ENCODE measurements at regions not wholly inside any gene's neighbourhood (a gene's known extent, or its start where the extent isn't known, plus 50 kb on each side); places are given as distances from the start of the nearest gene placed in this dataset.

GRCh38 chr6:56695702-56696101 lies 53.0 kb upstream of the DST start:
- no peak overlapping the region for H3K27ac ChIP-seq (ENCODE audit: control insufficient read depth, insufficient read depth, low read length)

DNA sequence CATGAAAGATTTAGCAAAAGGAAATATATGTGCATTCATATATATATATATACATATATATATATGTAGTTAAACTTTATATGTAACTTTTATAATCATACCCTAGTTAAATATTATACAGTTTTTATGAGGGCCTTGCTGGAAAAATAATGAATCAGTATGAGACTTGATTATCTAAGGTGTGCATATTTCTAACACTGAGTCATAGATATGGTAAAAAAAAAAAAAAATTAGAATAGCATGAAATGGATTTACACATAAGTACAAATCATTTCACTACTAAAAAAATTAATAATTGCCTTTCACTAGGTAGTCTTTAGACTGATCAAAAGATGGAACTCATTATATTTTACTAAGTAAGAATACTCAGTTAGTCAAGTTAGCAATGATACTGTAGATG lies 51.3 kb upstream of the DST start:
- Histone ChIP-seq H3K4me1 (ENCODE audit: control insufficient read depth, extremely low read depth, insufficient read depth, low read length) (peaks cover 14% of the 10 kb centered on the region), H3K27ac (ENCODE audit: control insufficient read depth, insufficient read depth, low read length) (no peak overlapping the region), H4K20me1 (ENCODE audit: control insufficient read depth, extremely low read depth, insufficient read depth, low read length) (no peaks in the 10 kb centered on the region), H2AFZ (ENCODE audit: control insufficient read depth, low read length) (no peak overlapping the region), H3K4me2 (ENCODE audit: control insufficient read depth, extremely low read depth, insufficient read depth, low read depth, low read length) (no peak overlapping the region), H3K36me3 (ENCODE audit: control insufficient read depth in 2 of 2, extremely low read depth in 1 of 2, insufficient read depth in 2 of 2, low read length in 2 of 2) (peaks cover 0 to 2% of the 10 kb centered on the region in 2 experiments), H3K27me3 (ENCODE audit: control insufficient read depth, extremely low read depth, insufficient read depth, low read length) (no peaks in the 10 kb centered on the region), H3K9ac (ENCODE audit: control insufficient read depth, extremely low read depth, insufficient read depth, low read length) (no peak overlapping the region), H3K79me2 (ENCODE audit: control insufficient read depth, insufficient read depth, low read length) (no peaks in the 10 kb centered on the region), H3K9me1 (ENCODE audit: control insufficient read depth, extremely low read depth, insufficient read depth, low read length) (no peaks in the 10 kb centered on the region), H3K4me3 (ENCODE audit: control insufficient read depth in 2 of 3, extremely low read depth in 1 of 3, insufficient read depth in 2 of 3, low read depth in 1 of 3, low read length in 3 of 3) (no peak overlapping the region), H3K9me3 (ENCODE audit: control insufficient read depth, low read depth, low read length) (no peaks in the 10 kb centered on the region)
- DNase-seq (ENCODE audit: low read depth, low spot score) (no peak), FAIRE-seq (no peak)
- TF ChIP-seq CTCF (optimal IDR thresholded peaks at IDR 0.05 in 1 of 3, IDR thresholded peaks at IDR 0.05 in 1 of 3, conservative IDR thresholded peaks at IDR 0.05 in 1 of 3; ENCODE audit: extremely low read depth in 1 of 3, insufficient read depth in 2 of 3, low read length in 3 of 3) (no peak), EZH2 (IDR thresholded peaks at IDR 0.05; ENCODE audit: low read length) (no peak)
- dilution Hi-C loops (cut with MboI; ENCODE audit: extremely low pct_ligation_motif_present, low sequenced_read_pairs): no loop called here

More at GRCh38 chr6:56695702-56696101, 53.0 kb upstream of the DST start:
- H3K9ac ChIP-seq (ENCODE audit: control insufficient read depth, extremely low read depth, insufficient read depth, low read length): no peak overlapping the region
- no peaks in the 10 kb centered on the region for H3K9me1 ChIP-seq (ENCODE audit: control insufficient read depth, extremely low read depth, insufficient read depth, low read length)
- peaks cover 0 to 2% of the 10 kb centered on the region in 2 experiments for H3K36me3 ChIP-seq (ENCODE audit: control insufficient read depth in 2 of 2, extremely low read depth in 1 of 2, insufficient read depth in 2 of 2, low read length in 2 of 2)
- H2AFZ ChIP-seq (ENCODE audit: control insufficient read depth, low read length): no peak overlapping the region
- no peak overlapping the region for H3K4me3 ChIP-seq (ENCODE audit: control insufficient read depth in 2 of 3, extremely low read depth in 1 of 3, insufficient read depth in 2 of 3, low read depth in 1 of 3, low read length in 3 of 3)
- peaks cover 9% of the 10 kb centered on the region for H3K4me1 ChIP-seq (ENCODE audit: control insufficient read depth, extremely low read depth, insufficient read depth, low read length)
- no peak for TF ChIP-seq EZH2 (IDR thresholded peaks at IDR 0.05; ENCODE audit: low read length)
- H4K20me1 ChIP-seq (ENCODE audit: control insufficient read depth, extremely low read depth, insufficient read depth, low read length): no peaks in the 10 kb centered on the region
- FAIRE-seq: no peak
- no peak overlapping the region for H3K4me2 ChIP-seq (ENCODE audit: control insufficient read depth, extremely low read depth, insufficient read depth, low read depth, low read length)
- no peak for DNase-seq (ENCODE audit: low read depth, low spot score)
- H3K79me2 ChIP-seq (ENCODE audit: control insufficient read depth, insufficient read depth, low read length): no peaks in the 10 kb centered on the region
- dilution Hi-C loops (cut with MboI; ENCODE audit: extremely low pct_ligation_motif_present, low sequenced_read_pairs): no loop called here
- no peaks in the 10 kb centered on the region for H3K27me3 ChIP-seq (ENCODE audit: control insufficient read depth, extremely low read depth, insufficient read depth, low read length)
- no peaks in the 10 kb centered on the region for H3K9me3 ChIP-seq (ENCODE audit: control insufficient read depth, low read depth, low read length)

DNA sequence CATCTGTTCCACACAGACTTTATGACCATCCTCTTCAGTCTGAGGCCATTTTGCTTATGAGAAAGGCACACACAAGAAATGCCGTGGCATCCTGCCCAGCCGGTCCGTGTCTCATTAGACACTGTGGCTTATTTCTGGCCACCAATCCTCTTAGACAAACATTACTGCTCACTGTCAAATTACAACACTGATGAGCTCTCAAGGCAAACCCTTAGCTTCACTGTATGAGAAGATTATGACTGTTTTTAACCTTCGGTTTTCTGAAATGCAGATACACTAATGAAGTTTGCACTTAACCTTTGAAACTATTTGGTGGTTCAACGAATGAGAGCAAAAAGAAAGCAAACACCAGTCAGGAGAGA lies 50.5 kb upstream of the DST start:
- H3K9ac ChIP-seq (ENCODE audit: control insufficient read depth, extremely low read depth, insufficient read depth, low read length): no peak overlapping the region
- H3K9me1 ChIP-seq (ENCODE audit: control insufficient read depth, extremely low read depth, insufficient read depth, low read length): no peaks in the 10 kb centered on the region
- FAIRE-seq (no peak), DNase-seq (ENCODE audit: low read depth, low spot score) (no peak)
- H3K36me3 ChIP-seq (ENCODE audit: control insufficient read depth in 2 of 2, extremely low read depth in 1 of 2, insufficient read depth in 2 of 2, low read length in 2 of 2): peaks cover 0 to 2% of the 10 kb centered on the region in 2 experiments
- H3K4me3 ChIP-seq (ENCODE audit: control insufficient read depth in 2 of 3, extremely low read depth in 1 of 3, insufficient read depth in 2 of 3, low read depth in 1 of 3, low read length in 3 of 3): no peak overlapping the region
- no peaks in the 10 kb centered on the region for H3K9me3 ChIP-seq (ENCODE audit: control insufficient read depth, low read depth, low read length)
- peaks cover 19% of the 10 kb centered on the region for H3K4me1 ChIP-seq (ENCODE audit: control insufficient read depth, extremely low read depth, insufficient read depth, low read length)
- no peaks in the 10 kb centered on the region for H3K27me3 ChIP-seq (ENCODE audit: control insufficient read depth, extremely low read depth, insufficient read depth, low read length)
- H3K4me2 ChIP-seq (ENCODE audit: control insufficient read depth, extremely low read depth, insufficient read depth, low read depth, low read length): no peak overlapping the region
- no peak overlapping the region for H3K27ac ChIP-seq (ENCODE audit: control insufficient read depth, insufficient read depth, low read length)
- no peaks in the 10 kb centered on the region for H4K20me1 ChIP-seq (ENCODE audit: control insufficient read depth, extremely low read depth, insufficient read depth, low read length)
- dilution Hi-C loops (cut with MboI; ENCODE audit: extremely low pct_ligation_motif_present, low sequenced_read_pairs): no loop called here
- no peak overlapping the region for H2AFZ ChIP-seq (ENCODE audit: control insufficient read depth, low read length)
- no peak for TF ChIP-seq EZH2 (IDR thresholded peaks at IDR 0.05; ENCODE audit: low read length)
- TF ChIP-seq CTCF (optimal IDR thresholded peaks at IDR 0.05 in 1 of 3, IDR thresholded peaks at IDR 0.05 in 1 of 3, conservative IDR thresholded peaks at IDR 0.05 in 1 of 3; ENCODE audit: extremely low read depth in 1 of 3, insufficient read depth in 2 of 3, low read length in 3 of 3): no peak
- H3K79me2 ChIP-seq (ENCODE audit: control insufficient read depth, insufficient read depth, low read length): no peaks in the 10 kb centered on the region
